GM23338 (cell line): ENCODE measurements at regions not wholly inside any gene's neighbourhood (a gene's known extent, or its start where the extent isn't known, plus 50 kb on each side); places are given as distances from the start of the nearest gene placed in this dataset.

Source experiments
- ATAC-seq: fragments of 200-7000 bp; cut with Tn5 transposase; 3 replicates; pipeline ENCODE4 v1.9.1; 2020
- DNase-seq: peaks from one replicate; pipeline ENCODE4 v3.0.0-alpha.2; 2015; ENCODE audit warnings: low spot score
- H2AFZ ChIP-seq: fragments of 200-600 bp; sonication (generic); 2 replicates; pipeline ENCODE4 v1.8.0; 2016; ENCODE audit warnings: antibody characterized with exemption, mild to moderate bottlenecking, moderate library complexity
- H3F3A ChIP-seq: fragments of 200-600 bp; sonication (generic); replicated peaks from 2 replicates; pipeline ENCODE4 v1.8.0; 2017; ENCODE audit warnings: antibody characterized with exemption, mixed run types, low read depth
- H3K27ac ChIP-seq: fragments of 200-600 bp; sonication (generic); 2 replicates; pipeline ENCODE4 v1.6.1; 2016; ENCODE audit warnings: low read depth
- H3K27me3 ChIP-seq: fragments of 200-600 bp; sonication (generic); 2 replicates; pipeline ENCODE4 v1.8.0; 2016; ENCODE audit warnings: mild to moderate bottlenecking, mixed run types, moderate library complexity; ENCODE audit not compliant: insufficient read depth
- H3K36me3 ChIP-seq: fragments of 200-600 bp; sonication (generic); 2 replicates; pipeline ENCODE4 v1.8.0; 2016; ENCODE audit warnings: mild to moderate bottlenecking; ENCODE audit not compliant: insufficient read depth
- H3K4me1 ChIP-seq: fragments of 200-600 bp; sonication (generic); 2 replicates; pipeline ENCODE4 v1.8.0; 2016; ENCODE audit warnings: mild to moderate bottlenecking, moderate library complexity; ENCODE audit not compliant: insufficient read depth
- H3K4me2 ChIP-seq: fragments of 200-600 bp; sonication (generic); 2 replicates; pipeline ENCODE4 v1.7.1; 2017; ENCODE audit warnings: mixed run types
- H3K4me3 ChIP-seq: fragments of 200-600 bp; sonication (generic); 2 replicates; pipeline ENCODE4 v1.6.1; 2016; ENCODE audit warnings: mixed run types
- H3K79me2 ChIP-seq: fragments of 200-600 bp; sonication (generic); replicated peaks from 2 replicates; pipeline ENCODE4 v1.8.0; 2017; ENCODE audit warnings: mild to moderate bottlenecking; ENCODE audit not compliant: insufficient read depth
- H3K9me2 ChIP-seq: fragments of 200-600 bp; sonication (generic); 2 replicates; pipeline ENCODE4 v1.8.0; 2017; ENCODE audit not compliant: insufficient read depth
- H4K20me1 ChIP-seq: fragments of 200-600 bp; sonication (generic); replicated peaks from 2 replicates; pipeline ENCODE4 v1.8.0; 2017; ENCODE audit warnings: mild to moderate bottlenecking; ENCODE audit not compliant: insufficient read depth
- H3K27ac Mint-ChIP-seq: 2 replicates; pipeline ENCODE4 v1.8.0; 2020; ENCODE audit warnings: inconsistent platforms, mild to moderate bottlenecking, moderate library complexity, mixed read lengths
- H3K27me3 Mint-ChIP-seq: 3 replicates; pipeline ENCODE4 v1.8.0; 2022; ENCODE audit warnings: low read depth, mild to moderate bottlenecking, moderate library complexity, mixed read lengths, inconsistent platforms; ENCODE audit not compliant: insufficient read depth, poor library complexity
- H3K36me3 Mint-ChIP-seq: 3 replicates; pipeline ENCODE4 v1.8.0; 2021; ENCODE audit warnings: low read depth, mild to moderate bottlenecking, inconsistent platforms, moderate library complexity, mixed read lengths
- H3K4me1 Mint-ChIP-seq: 3 replicates; pipeline ENCODE4 v1.8.0; 2020; ENCODE audit warnings: mild to moderate bottlenecking, inconsistent platforms, mixed read lengths
- H3K4me3 Mint-ChIP-seq: 3 replicates; pipeline ENCODE4 v1.8.0; 2021; ENCODE audit warnings: moderate library complexity, mild to moderate bottlenecking, inconsistent platforms, mixed read lengths
- H3K9me3 Mint-ChIP-seq: 3 replicates; pipeline ENCODE4 v1.8.0; 2020; ENCODE audit warnings: moderate library complexity, mild to moderate bottlenecking, inconsistent platforms, mixed read lengths
- CREB1 ChIP-seq: fragments of 250-450 bp; sonication (Bioruptor Pico); IDR thresholded peaks from 2 replicates; pipeline ENCODE4 v1.5.0; 2020; ENCODE audit warnings: low read depth, mild to moderate bottlenecking, moderate library complexity
- EZH2 ChIP-seq: fragments of 200-600 bp; sonication (generic); IDR thresholded peaks from one replicate; pipeline ENCODE4 v1.8.0; 2017; ENCODE audit warnings: antibody characterized with exemption, mild to moderate bottlenecking, low read depth; ENCODE audit not compliant: unreplicated experiment
- EZH2phosphoT487 ChIP-seq: fragments of 200-600 bp; sonication (generic); IDR thresholded peaks from one replicate; pipeline ENCODE4 v1.8.1; 2018; ENCODE audit warnings: antibody characterized with exemption; ENCODE audit not compliant: unreplicated experiment
- JUNB ChIP-seq: IDR thresholded peaks from one replicate; pipeline ENCODE4 v1.6.1; 2016; ENCODE audit warnings: antibody characterized with exemption; ENCODE audit not compliant: unreplicated experiment
- NANOG ChIP-seq: IDR thresholded peaks from 2 replicates; pipeline ENCODE4 v1.6.1; 2016; ENCODE audit warnings: antibody characterized with exemption, borderline replicate concordance
- POLR2AphosphoS5 ChIP-seq: IDR thresholded peaks from 2 replicates; pipeline ENCODE4 v1.6.1; 2016; ENCODE audit warnings: antibody characterized with exemption, low read depth
- ZNF114 ChIP-seq: fragments of 250-450 bp; sonication (Bioruptor Pico); IDR thresholded peaks from 2 replicates; pipeline ENCODE4 v1.5.0; 2020; ENCODE audit warnings: mild to moderate bottlenecking, moderate library complexity
- ZNF331 ChIP-seq: fragments of 250-450 bp; sonication (Bioruptor Pico); IDR thresholded peaks from 2 replicates; pipeline ENCODE4 v1.5.0; 2020; ENCODE audit warnings: low read depth, mild to moderate bottlenecking, moderate library complexity
- TF ChIP-seq, protein P1 (sequence below): IDR thresholded peaks from 2 replicates; pipeline ENCODE4 v1.6.1; 2016; ENCODE audit warnings: antibody characterized with exemption
- TF ChIP-seq, protein P2 (sequence below): IDR thresholded peaks from one replicate; pipeline ENCODE4 v1.6.1; 2018; ENCODE audit warnings: antibody characterized with exemption; ENCODE audit not compliant: unreplicated experiment
- TF ChIP-seq, protein P3 (sequence below): fragments of 250-450 bp; sonication (Bioruptor Pico); IDR thresholded peaks from 2 replicates; pipeline ENCODE4 v1.5.0; 2020; ENCODE audit warnings: mild to moderate bottlenecking, moderate library complexity

DNA sequence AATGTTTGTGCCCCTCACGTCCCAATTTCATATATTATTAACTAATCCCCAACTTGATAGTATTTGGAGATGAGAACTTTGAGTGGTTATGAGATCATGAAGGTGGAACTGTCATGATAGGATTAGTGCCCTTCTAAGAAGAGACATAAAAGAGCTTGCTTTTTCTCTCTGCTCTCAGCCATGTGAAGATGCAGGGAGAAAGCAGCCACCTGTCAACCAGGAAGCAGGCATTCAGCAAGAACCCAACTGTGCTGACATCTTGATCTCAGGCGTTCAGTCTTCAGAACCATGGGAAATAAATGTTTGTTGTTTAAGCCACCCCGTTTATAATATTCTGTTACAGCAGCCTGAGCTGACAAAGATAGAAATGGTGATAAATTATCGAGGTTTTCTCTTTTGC lies 278.7 kb upstream of the KCNMB2 start:
- Histone ChIP-seq H3K9me2 (no peaks in the 10 kb centered on the region), H3K27me3 (no peaks in the 10 kb centered on the region), H3F3A (no peaks in the 10 kb centered on the region), H3K4me1 (no peaks in the 10 kb centered on the region), H4K20me1 (no peaks in the 10 kb centered on the region), H3K4me3 (no peak overlapping the region), H2AFZ (no peak overlapping the region), H3K4me2 (no peak overlapping the region), H3K79me2 (no peaks in the 10 kb centered on the region), H3K27ac (no peak overlapping the region), H3K36me3 (no peaks in the 10 kb centered on the region)
- DNase-seq = no peak
- Mint-ChIP-seq H3K27me3 (no peaks in the 10 kb centered on the region), H3K27ac (no peak overlapping the region), H3K36me3 (no peaks in the 10 kb centered on the region), H3K9me3 (no peaks in the 10 kb centered on the region), H3K4me1 (no peaks in the 10 kb centered on the region), H3K4me3 (no peak overlapping the region)
- TF ChIP-seq NANOG (no peak), EZH2 (no peak), CREB1 (CRISPR knock-in tag) (no peak), ZNF114 (CRISPR knock-in tag) (no peak), JUNB (no peak), ZNF331 (no peak), POLR2AphosphoS5 (no peak)
- TF ChIP-seq, protein P1, sequence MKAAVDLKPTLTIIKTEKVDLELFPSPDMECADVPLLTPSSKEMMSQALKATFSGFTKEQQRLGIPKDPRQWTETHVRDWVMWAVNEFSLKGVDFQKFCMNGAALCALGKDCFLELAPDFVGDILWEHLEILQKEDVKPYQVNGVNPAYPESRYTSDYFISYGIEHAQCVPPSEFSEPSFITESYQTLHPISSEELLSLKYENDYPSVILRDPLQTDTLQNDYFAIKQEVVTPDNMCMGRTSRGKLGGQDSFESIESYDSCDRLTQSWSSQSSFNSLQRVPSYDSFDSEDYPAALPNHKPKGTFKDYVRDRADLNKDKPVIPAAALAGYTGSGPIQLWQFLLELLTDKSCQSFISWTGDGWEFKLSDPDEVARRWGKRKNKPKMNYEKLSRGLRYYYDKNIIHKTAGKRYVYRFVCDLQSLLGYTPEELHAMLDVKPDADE = no peak
- TF ChIP-seq, protein P2, sequence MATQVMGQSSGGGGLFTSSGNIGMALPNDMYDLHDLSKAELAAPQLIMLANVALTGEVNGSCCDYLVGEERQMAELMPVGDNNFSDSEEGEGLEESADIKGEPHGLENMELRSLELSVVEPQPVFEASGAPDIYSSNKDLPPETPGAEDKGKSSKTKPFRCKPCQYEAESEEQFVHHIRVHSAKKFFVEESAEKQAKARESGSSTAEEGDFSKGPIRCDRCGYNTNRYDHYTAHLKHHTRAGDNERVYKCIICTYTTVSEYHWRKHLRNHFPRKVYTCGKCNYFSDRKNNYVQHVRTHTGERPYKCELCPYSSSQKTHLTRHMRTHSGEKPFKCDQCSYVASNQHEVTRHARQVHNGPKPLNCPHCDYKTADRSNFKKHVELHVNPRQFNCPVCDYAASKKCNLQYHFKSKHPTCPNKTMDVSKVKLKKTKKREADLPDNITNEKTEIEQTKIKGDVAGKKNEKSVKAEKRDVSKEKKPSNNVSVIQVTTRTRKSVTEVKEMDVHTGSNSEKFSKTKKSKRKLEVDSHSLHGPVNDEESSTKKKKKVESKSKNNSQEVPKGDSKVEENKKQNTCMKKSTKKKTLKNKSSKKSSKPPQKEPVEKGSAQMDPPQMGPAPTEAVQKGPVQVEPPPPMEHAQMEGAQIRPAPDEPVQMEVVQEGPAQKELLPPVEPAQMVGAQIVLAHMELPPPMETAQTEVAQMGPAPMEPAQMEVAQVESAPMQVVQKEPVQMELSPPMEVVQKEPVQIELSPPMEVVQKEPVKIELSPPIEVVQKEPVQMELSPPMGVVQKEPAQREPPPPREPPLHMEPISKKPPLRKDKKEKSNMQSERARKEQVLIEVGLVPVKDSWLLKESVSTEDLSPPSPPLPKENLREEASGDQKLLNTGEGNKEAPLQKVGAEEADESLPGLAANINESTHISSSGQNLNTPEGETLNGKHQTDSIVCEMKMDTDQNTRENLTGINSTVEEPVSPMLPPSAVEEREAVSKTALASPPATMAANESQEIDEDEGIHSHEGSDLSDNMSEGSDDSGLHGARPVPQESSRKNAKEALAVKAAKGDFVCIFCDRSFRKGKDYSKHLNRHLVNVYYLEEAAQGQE = no peak
- no peak for ATAC-seq

DNA sequence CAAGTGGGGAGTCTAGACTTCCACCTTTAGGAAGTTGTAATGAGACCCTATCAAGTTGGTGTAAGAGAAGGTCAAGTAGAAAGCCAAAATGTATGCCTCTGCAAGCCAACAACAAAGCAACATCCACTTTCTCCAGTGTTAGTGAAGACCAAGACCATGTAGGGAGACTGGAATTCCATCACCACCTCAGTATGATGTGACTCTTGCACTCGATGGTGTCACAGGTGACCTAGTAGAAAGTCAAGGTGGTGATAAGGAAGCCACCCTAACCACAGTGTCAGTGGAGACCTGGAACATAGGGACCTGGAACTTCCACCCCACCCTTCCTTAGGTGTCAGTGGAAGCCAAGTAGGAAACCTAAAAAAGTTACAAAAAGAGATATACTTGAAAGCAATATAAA lies 278.1 kb upstream of the KCNMB2 start:
- no peaks in the 10 kb centered on the region for H3K36me3 ChIP-seq
- H3K4me1 Mint-ChIP-seq = no peaks in the 10 kb centered on the region
- ATAC-seq (no peak), DNase-seq (no peak)
- H3K79me2 ChIP-seq = no peaks in the 10 kb centered on the region
- no peaks in the 10 kb centered on the region for H3F3A ChIP-seq
- no peak overlapping the region for H3K4me2 ChIP-seq
- no peaks in the 10 kb centered on the region for H3K9me3 Mint-ChIP-seq
- H3K27ac ChIP-seq = no peak overlapping the region
- no peak overlapping the region for H3K27ac Mint-ChIP-seq
- H3K36me3 Mint-ChIP-seq = no peaks in the 10 kb centered on the region
- H3K4me1 ChIP-seq = no peaks in the 10 kb centered on the region
- H3K4me3 Mint-ChIP-seq = no peak overlapping the region
- H2AFZ ChIP-seq = no peak overlapping the region
- no peaks in the 10 kb centered on the region for H4K20me1 ChIP-seq
- no peaks in the 10 kb centered on the region for H3K27me3 ChIP-seq
- no peaks in the 10 kb centered on the region for H3K27me3 Mint-ChIP-seq
- no peak overlapping the region for H3K4me3 ChIP-seq
- H3K9me2 ChIP-seq = no peaks in the 10 kb centered on the region
- TF ChIP-seq EZH2 = no peak
- no peak for TF ChIP-seq CREB1 (CRISPR knock-in tag)
- no peak for TF ChIP-seq ZNF331
- TF ChIP-seq, protein P3, sequence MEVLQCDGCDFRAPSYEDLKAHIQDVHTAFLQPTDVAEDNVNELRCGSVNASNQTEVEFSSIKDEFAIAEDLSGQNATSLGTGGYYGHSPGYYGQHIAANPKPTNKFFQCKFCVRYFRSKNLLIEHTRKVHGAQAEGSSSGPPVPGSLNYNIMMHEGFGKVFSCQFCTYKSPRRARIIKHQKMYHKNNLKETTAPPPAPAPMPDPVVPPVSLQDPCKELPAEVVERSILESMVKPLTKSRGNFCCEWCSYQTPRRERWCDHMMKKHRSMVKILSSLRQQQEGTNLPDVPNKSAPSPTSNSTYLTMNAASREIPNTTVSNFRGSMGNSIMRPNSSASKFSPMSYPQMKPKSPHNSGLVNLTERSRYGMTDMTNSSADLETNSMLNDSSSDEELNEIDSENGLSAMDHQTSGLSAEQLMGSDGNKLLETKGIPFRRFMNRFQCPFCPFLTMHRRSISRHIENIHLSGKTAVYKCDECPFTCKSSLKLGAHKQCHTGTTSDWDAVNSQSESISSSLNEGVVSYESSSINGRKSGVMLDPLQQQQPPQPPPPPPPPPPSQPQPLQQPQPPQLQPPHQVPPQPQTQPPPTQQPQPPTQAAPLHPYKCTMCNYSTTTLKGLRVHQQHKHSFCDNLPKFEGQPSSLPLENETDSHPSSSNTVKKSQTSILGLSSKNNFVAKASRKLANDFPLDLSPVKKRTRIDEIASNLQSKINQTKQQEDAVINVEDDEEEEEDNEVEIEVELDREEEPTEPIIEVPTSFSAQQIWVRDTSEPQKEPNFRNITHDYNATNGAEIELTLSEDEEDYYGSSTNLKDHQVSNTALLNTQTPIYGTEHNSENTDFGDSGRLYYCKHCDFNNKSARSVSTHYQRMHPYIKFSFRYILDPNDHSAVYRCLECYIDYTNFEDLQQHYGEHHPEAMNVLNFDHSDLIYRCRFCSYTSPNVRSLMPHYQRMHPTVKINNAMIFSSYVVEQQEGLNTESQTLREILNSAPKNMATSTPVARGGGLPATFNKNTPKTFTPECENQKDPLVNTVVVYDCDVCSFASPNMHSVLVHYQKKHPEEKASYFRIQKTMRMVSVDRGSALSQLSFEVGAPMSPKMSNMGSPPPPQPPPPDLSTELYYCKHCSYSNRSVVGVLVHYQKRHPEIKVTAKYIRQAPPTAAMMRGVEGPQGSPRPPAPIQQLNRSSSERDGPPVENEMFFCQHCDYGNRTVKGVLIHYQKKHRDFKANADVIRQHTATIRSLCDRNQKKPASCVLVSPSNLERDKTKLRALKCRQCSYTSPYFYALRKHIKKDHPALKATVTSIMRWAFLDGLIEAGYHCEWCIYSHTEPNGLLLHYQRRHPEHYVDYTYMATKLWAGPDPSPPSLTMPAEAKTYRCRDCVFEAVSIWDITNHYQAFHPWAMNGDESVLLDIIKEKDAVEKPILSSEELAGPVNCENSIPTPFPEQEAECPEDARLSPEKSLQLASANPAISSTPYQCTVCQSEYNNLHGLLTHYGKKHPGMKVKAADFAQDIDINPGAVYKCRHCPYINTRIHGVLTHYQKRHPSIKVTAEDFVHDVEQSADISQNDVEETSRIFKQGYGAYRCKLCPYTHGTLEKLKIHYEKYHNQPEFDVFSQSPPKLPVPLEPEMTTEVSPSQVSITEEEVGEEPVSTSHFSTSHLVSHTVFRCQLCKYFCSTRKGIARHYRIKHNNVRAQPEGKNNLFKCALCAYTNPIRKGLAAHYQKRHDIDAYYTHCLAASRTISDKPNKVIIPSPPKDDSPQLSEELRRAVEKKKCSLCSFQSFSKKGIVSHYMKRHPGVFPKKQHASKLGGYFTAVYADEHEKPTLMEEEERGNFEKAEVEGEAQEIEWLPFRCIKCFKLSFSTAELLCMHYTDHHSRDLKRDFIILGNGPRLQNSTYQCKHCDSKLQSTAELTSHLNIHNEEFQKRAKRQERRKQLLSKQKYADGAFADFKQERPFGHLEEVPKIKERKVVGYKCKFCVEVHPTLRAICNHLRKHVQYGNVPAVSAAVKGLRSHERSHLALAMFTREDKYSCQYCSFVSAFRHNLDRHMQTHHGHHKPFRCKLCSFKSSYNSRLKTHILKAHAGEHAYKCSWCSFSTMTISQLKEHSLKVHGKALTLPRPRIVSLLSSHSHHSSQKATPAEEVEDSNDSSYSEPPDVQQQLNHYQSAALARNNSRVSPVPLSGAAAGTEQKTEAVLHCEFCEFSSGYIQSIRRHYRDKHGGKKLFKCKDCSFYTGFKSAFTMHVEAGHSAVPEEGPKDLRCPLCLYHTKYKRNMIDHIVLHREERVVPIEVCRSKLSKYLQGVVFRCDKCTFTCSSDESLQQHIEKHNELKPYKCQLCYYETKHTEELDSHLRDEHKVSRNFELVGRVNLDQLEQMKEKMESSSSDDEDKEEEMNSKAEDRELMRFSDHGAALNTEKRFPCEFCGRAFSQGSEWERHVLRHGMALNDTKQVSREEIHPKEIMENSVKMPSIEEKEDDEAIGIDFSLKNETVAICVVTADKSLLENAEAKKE (CRISPR knock-in tag) = no peak
- no peak for TF ChIP-seq EZH2phosphoT487
- TF ChIP-seq JUNB = no peak
- no peak for TF ChIP-seq POLR2AphosphoS5
